ENCODE measurements at regions not wholly inside any gene's neighbourhood (a gene's known extent, or its start where the extent isn't known, plus 50 kb on each side); places are given as distances from the start of the nearest gene placed in this dataset.

GRCh38 chr1:69258842-69259241 is 308.9 kb upstream of the LRRC7 start:
- DNase-seq: peak; percentile 12

GRCh38 chr1:69263921-69264391 is 303.8 kb upstream of the LRRC7 start:
- peak; percentile 98 for DNase-seq

- DNase-seq: no peak
These were observed 298.2 kb upstream of the LRRC7 start for GRCh38 chr1:69269491-69269890.

GRCh38 chr1:69271587-69272125 is 296.1 kb upstream of the LRRC7 start:
- DNase-seq: no peak

GRCh38 chr1:69272684-69273083 is 295.0 kb upstream of the LRRC7 start:
- no peak for DNase-seq

- DNase-seq: no peak
These were observed 288.8 kb upstream of the LRRC7 start for GRCh38 chr1:69278923-69279322.

GRCh38 chr1:69283516-69283915 is 284.2 kb upstream of the LRRC7 start:
- DNase-seq: no peak

- DNase-seq: no peak
These were observed 283.2 kb upstream of the LRRC7 start for GRCh38 chr1:69284508-69284907.

GRCh38 chr1:69288416-69288815 is 279.3 kb upstream of the LRRC7 start:
- no peak for DNase-seq

GRCh38 chr1:69290291-69290690 is 277.4 kb upstream of the LRRC7 start:
- no peak for DNase-seq

GRCh38 chr1:69291541-69291940 is 276.2 kb upstream of the LRRC7 start:
- no peak for DNase-seq

GRCh38 chr1:69292833-69293232 is 274.9 kb upstream of the LRRC7 start:
- DNase-seq: no peak

- no peak for DNase-seq
These were observed 273.6 kb upstream of the LRRC7 start for GRCh38 chr1:69294171-69294570.

GRCh38 chr1:69295265-69295664 is 272.5 kb upstream of the LRRC7 start:
- no peak for DNase-seq

GRCh38 chr1:69305621-69306020 is 262.1 kb upstream of the LRRC7 start:
- no peak for DNase-seq

GRCh38 chr1:69312055-69312732 is 255.5 kb upstream of the LRRC7 start:
- DNase-seq: no peak

GRCh38 chr1:69313118-69313517 is 254.6 kb upstream of the LRRC7 start:
- DNase-seq: no peak

- no peak for DNase-seq
These were observed 252.3 kb upstream of the LRRC7 start for GRCh38 chr1:69315416-69315815.

- DNase-seq: no peak
These were observed 251.9 kb upstream of the LRRC7 start for GRCh38 chr1:69315823-69316222.

GRCh38 chr1:69319287-69319686 is 248.4 kb upstream of the LRRC7 start:
- DNase-seq: no peak

- no peak for DNase-seq
These were observed 246.9 kb upstream of the LRRC7 start for GRCh38 chr1:69320757-69321211.

GRCh38 chr1:69321311-69321710 is 246.4 kb upstream of the LRRC7 start:
- DNase-seq: no peak

- no peak for DNase-seq
These were observed 239.5 kb upstream of the LRRC7 start for GRCh38 chr1:69328186-69328585.

GRCh38 chr1:69363236-69363635 is 204.5 kb upstream of the LRRC7 start:
- no peak for DNase-seq

GRCh38 chr1:69373520-69373919 is 194.2 kb upstream of the LRRC7 start:
- no peak for DNase-seq

All from NCI-H748 treated with DMSO at 0.1 percent for 48 hours (cell line).